ENCODE measurements at regions not wholly inside any gene's neighbourhood (a gene's known extent, or its start where the extent isn't known, plus 50 kb on each side); places are given as distances from the start of the nearest gene placed in this dataset.

DNA sequence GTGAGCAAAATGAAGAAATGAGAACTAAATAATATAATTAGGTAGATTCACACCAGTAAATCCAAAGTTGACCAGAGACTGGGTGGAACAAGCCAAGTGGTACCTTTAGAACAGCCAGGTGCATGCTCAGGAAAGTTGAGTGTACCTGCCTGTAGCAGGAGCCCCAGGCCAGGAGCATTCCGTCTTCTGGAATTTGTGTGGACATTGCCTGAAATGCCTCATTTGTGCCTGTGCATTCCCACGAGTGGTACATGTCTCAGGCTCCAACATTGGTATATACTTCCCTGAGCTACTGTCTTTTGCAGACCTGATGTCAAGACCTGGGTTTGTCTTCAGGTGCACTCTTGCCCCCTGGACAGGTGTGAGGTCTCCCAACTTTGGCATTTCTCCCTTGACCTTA is 187.6 kb upstream of the NECTIN1 start:
- Histone ChIP-seq H3K27ac (no peak overlapping the region), H3K36me3 (no peaks in the 10 kb centered on the region), H3K4me3 (no peak overlapping the region), H3K27me3 (peaks cover 31% of the 10 kb centered on the region), H3K4me1 (no peaks in the 10 kb centered on the region), H3K9me3 (no peaks in the 10 kb centered on the region)
- TF ChIP-seq, protein P1, sequence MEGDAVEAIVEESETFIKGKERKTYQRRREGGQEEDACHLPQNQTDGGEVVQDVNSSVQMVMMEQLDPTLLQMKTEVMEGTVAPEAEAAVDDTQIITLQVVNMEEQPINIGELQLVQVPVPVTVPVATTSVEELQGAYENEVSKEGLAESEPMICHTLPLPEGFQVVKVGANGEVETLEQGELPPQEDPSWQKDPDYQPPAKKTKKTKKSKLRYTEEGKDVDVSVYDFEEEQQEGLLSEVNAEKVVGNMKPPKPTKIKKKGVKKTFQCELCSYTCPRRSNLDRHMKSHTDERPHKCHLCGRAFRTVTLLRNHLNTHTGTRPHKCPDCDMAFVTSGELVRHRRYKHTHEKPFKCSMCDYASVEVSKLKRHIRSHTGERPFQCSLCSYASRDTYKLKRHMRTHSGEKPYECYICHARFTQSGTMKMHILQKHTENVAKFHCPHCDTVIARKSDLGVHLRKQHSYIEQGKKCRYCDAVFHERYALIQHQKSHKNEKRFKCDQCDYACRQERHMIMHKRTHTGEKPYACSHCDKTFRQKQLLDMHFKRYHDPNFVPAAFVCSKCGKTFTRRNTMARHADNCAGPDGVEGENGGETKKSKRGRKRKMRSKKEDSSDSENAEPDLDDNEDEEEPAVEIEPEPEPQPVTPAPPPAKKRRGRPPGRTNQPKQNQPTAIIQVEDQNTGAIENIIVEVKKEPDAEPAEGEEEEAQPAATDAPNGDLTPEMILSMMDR (IDR thresholded peaks at IDR 0.05) = no peak
- TF ChIP-seq EP300 (IDR thresholded peaks at IDR 0.05) (no peak), POLR2AphosphoS5 (IDR thresholded peaks at IDR 0.05) (no peak), POLR2A (IDR thresholded peaks at IDR 0.05) (no peak)
- DNase-seq (ENCODE audit: low spot score in 2 of 2) = no peak
- WGBS = 40% methylated on average over 2 of the region's 2 CpGs

DNA sequence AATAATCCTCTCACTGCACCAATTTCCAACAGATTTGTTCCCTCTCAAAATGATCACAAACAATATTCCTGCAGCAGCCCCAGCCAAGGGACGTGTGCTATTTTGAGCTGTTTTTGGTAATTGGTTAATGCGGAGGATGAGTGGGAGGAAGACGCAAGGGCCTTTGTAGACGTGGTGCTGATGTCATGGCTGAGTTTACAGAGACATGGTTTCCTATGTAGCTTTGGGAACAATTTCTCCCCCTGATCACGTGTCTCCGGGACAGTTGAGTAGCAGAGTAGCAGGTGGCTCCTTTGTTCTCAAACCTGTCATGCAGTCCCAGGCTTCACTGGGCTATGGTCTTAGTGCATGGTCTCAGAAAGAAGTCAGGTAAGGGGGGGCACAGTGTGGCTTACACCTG is 183.2 kb upstream of the NECTIN1 start:
- 75% methylated on average over 6 of the region's 6 CpGs for WGBS
- TF ChIP-seq, protein P1 (IDR thresholded peaks at IDR 0.05) = no peak
- TF ChIP-seq POLR2AphosphoS5 (IDR thresholded peaks at IDR 0.05) = no peak
- TF ChIP-seq EP300 (IDR thresholded peaks at IDR 0.05) = no peak
- TF ChIP-seq POLR2A (IDR thresholded peaks at IDR 0.05) = no peak
- no peak overlapping the region for H3K4me3 ChIP-seq

DNA sequence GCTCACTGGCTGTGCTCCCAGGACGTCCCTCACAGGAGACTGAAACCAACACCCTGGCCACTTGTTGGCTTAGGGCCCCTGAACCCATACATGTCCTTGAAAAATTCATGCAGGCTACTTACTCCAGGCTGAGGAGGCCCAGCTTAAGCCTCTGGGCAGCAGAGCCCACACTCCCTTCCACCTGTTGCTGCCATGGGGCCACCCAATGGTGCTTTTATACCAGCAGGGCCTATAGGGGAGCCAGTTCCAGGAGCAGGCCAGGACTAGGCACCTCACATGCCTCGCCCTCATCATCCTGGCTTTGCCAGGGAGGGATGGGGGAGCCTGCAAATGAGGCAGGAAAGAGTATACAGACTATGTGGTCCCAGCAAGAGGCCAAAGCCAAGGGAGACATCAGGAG is 181.7 kb upstream of the NECTIN1 start:
- Histone ChIP-seq H3K27ac (no peak overlapping the region), H3K4me1 (peaks cover 14% of the 10 kb centered on the region), H3K4me3 (no peak overlapping the region), H3K9me3 (no peaks in the 10 kb centered on the region), H3K36me3 (no peaks in the 10 kb centered on the region), H3K27me3 (peaks cover 18% of the 10 kb centered on the region)
- DNase-seq (ENCODE audit: low spot score in 2 of 2) = no peak
- 100% methylated on average over 2 of the region's 2 CpGs for WGBS
- TF ChIP-seq, protein P1 (IDR thresholded peaks at IDR 0.05) = no peak
- TF ChIP-seq POLR2A (IDR thresholded peaks at IDR 0.05) (no peak), POLR2AphosphoS5 (IDR thresholded peaks at IDR 0.05) (no peak), EP300 (IDR thresholded peaks at IDR 0.05) (no peak)

More for the DNA sequence above, 183.2 kb upstream of the NECTIN1 start:
- no peak for DNase-seq (ENCODE audit: low spot score in 2 of 2)
- H3K36me3 ChIP-seq = no peaks in the 10 kb centered on the region
- peaks cover 13% of the 10 kb centered on the region for H3K4me1 ChIP-seq
- H3K27me3 ChIP-seq = peaks cover 18% of the 10 kb centered on the region
- no peaks in the 10 kb centered on the region for H3K9me3 ChIP-seq
- no peak overlapping the region for H3K27ac ChIP-seq

DNA sequence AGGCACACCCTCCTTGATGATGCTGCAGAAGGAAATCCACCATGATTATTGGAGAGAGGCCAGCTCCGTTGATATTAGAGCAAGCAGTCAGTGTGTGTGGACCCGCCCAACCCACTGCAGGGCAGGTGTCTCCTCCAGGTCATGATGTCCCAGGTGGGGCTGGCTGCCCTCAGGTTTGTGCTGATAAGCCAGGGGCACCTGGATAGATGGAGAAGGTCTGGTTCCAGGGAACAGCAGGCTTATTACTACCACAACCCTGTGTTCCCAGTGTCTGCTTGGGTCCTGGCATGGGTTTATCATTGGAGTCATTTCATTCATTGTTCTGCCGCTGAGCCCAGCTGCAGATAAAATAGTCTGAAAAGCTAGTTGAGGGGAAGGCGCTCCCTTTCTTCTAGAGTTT is 181.1 kb upstream of the NECTIN1 start:
- 71% methylated on average over 4 of the region's 4 CpGs for WGBS
- Histone ChIP-seq H3K36me3 (no peaks in the 10 kb centered on the region), H3K27me3 (peaks cover 22% of the 10 kb centered on the region), H3K9me3 (no peaks in the 10 kb centered on the region), H3K4me3 (no peak overlapping the region), H3K4me1 (peaks cover 14% of the 10 kb centered on the region), H3K27ac (no peak overlapping the region)
- no peak for DNase-seq (ENCODE audit: low spot score in 2 of 2)
- TF ChIP-seq POLR2A (IDR thresholded peaks at IDR 0.05) = no peak
- no peak for TF ChIP-seq EP300 (IDR thresholded peaks at IDR 0.05)
- TF ChIP-seq, protein P1 (IDR thresholded peaks at IDR 0.05) = no peak
- TF ChIP-seq POLR2AphosphoS5 (IDR thresholded peaks at IDR 0.05) = no peak

DNA sequence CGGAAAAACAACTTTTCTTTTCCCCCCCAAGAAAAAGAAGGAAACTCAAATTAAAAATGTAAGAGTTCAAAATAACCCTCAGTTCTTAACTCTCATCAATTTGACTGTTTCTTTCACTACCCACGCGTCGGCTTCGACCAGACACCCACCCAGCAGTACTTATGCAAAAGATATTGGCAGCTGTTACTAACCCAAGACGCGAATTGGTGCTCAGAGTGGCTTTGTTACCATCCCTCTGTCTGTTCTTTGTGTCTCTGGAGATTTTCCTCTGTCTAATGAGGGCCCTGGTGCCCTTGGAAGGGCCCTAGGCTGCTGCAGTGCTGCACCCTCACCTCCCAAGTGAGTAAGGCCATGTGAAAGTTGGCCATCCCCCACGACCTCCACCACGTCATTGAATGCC is 180.5 kb upstream of the NECTIN1 start:
- WGBS = 85% methylated on average over 9 of the region's 9 CpGs
- Histone ChIP-seq H3K27me3 (peaks cover 22% of the 10 kb centered on the region), H3K36me3 (no peaks in the 10 kb centered on the region), H3K4me1 (peaks cover 14% of the 10 kb centered on the region), H3K9me3 (no peaks in the 10 kb centered on the region), H3K27ac (no peak overlapping the region), H3K4me3 (no peak overlapping the region)
- TF ChIP-seq POLR2AphosphoS5 (IDR thresholded peaks at IDR 0.05) (no peak), POLR2A (IDR thresholded peaks at IDR 0.05) (no peak), EP300 (IDR thresholded peaks at IDR 0.05) (no peak)
- TF ChIP-seq, protein P1 (IDR thresholded peaks at IDR 0.05) = no peak
- no peak for DNase-seq (ENCODE audit: low spot score in 2 of 2)
